ENCODE measurements at regions not wholly inside any gene's neighbourhood (a gene's known extent, or its start where the extent isn't known, plus 50 kb on each side); places are given as distances from the start of the nearest gene placed in this dataset.

DNA sequence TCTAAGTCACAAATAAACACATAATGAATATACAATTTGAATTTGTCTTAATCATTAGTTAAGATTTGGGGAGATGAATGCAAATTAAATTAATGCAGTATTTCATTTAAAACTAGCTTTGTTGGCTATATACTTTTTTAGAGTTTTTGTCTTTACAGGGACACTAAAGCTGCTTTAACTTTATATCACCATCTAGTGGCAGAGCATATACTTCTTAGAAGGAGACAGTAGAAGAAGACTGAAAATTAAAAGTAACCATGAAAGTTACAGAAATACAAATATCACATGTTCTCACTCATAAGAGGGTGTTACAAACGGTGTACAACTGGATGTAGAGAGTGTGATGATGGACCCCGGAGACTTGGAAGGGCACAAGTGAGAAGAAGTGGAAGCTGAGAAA is 268.3 kb upstream of the NETO1 start:
- TF ChIP-seq, protein P1, sequence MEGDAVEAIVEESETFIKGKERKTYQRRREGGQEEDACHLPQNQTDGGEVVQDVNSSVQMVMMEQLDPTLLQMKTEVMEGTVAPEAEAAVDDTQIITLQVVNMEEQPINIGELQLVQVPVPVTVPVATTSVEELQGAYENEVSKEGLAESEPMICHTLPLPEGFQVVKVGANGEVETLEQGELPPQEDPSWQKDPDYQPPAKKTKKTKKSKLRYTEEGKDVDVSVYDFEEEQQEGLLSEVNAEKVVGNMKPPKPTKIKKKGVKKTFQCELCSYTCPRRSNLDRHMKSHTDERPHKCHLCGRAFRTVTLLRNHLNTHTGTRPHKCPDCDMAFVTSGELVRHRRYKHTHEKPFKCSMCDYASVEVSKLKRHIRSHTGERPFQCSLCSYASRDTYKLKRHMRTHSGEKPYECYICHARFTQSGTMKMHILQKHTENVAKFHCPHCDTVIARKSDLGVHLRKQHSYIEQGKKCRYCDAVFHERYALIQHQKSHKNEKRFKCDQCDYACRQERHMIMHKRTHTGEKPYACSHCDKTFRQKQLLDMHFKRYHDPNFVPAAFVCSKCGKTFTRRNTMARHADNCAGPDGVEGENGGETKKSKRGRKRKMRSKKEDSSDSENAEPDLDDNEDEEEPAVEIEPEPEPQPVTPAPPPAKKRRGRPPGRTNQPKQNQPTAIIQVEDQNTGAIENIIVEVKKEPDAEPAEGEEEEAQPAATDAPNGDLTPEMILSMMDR (conservative IDR thresholded peaks at IDR 0.05; ENCODE audit: low read depth): peak; percentile 44
- no peak overlapping the region for H3K27ac ChIP-seq
- ChIA-PET POLR2A (ENCODE audit: low non-redundant PET) (no interaction called here), CTCF (interaction anchor here (0.6 to 1.2 kb wide), 6 partner anchors 10 to 810 kb away, joined by 3 to 6 read pairs (median 3); no protein-coding TSS in a partner anchor)
- peak; percentile 13 for DNase-seq (ENCODE audit: low spot score)

DNA sequence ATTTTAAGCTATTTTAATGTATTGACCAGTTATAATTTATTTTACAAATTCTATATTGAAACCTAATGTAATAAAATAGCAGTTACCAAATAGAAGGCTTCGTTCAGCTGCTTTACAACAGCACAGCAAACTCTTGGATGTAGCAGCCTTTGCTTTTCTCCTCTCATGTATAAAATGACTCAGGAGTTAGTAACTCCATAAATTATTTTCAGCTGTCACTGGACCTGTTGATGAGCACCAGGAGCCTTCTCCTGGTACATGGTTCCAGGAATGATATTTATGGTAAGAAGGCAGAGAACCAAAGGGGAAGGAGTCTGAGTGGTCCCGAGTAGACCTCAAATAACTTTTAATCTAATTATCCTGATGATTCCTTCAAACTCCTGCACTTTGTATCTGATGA is 256.4 kb upstream of the NETO1 start:
- CTCF ChIA-PET: interaction anchor here (0.5 to 0.7 kb wide), 2 partner anchors 71 to 191 kb away, joined by 3 read pairs; no protein-coding TSS in a partner anchor
- TF ChIP-seq, protein P1 (conservative IDR thresholded peaks at IDR 0.05; ENCODE audit: low read depth): no peak
- H3K27ac ChIP-seq: no peak overlapping the region
- POLR2A ChIA-PET (ENCODE audit: low non-redundant PET): no interaction called here
- no peak for DNase-seq (ENCODE audit: low spot score)

DNA sequence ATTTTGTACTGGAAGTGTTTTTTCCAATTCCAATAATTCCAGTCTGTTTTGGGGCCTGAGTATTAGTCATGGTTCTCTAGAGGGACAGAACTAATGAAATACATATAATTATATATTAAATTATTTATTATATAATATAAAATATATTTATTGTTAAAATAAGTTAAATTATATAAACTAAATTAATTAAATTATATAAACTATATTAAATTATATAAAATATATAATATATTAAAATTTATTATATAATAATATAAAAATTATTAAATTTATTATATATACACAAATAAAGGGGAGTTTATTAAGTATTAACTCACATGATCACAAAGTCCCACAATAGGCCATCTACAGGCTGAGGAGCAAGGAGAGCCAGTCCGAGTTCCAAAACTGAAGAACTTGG is 253.4 kb upstream of the NETO1 start:
- CTCF ChIA-PET: no interaction called here
- H3K27ac ChIP-seq: no peak overlapping the region
- DNase-seq (ENCODE audit: low spot score): no peak
- TF ChIP-seq, protein P1 (conservative IDR thresholded peaks at IDR 0.05; ENCODE audit: low read depth): no peak
- POLR2A ChIA-PET (ENCODE audit: low non-redundant PET): no interaction called here

DNA sequence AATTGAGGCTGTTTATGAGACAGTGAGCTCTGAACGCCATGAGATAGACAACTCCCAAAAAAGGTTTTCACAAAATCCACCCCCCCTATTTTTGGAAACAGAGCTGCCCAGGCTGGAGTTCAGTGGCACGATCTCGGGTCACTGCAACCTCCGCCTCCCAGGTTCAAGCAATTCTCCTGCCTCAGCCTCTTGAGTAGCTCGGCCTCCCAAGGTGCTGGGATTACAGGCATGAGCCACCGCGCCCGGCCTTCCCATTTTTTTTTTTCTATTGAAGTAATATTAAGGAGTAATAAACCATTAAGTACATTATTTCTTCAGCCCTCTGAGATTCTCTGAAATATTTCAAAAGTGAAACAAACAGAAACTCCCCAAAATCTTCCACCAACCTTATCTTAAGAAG is 252.8 kb upstream of the NETO1 start:
- CTCF ChIA-PET: no interaction called here
- POLR2A ChIA-PET (ENCODE audit: low non-redundant PET): no interaction called here
- TF ChIP-seq, protein P1 (conservative IDR thresholded peaks at IDR 0.05; ENCODE audit: low read depth): no peak
- H3K27ac ChIP-seq: no peak overlapping the region
- DNase-seq (ENCODE audit: low spot score): no peak

DNA sequence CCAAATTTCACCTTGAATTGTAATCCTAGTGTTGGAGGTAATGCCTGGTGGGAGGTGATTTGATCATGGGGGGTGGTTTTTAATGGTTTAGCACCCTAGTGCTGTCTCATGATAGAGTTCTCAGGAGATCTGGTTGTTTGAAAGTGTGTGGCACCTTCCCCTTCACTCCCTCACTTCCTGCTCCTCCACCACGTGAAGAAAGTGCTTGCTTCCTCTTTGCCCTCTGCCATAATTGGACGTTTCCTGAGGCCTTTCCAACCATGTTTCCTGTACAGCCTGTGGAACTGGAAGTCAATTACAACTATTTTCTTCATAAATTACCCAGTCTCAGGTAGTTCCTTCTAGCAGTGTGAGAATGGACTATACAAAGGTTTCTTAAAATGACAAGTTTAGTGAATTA is 251.8 kb upstream of the NETO1 start:
- TF ChIP-seq, protein P1 (conservative IDR thresholded peaks at IDR 0.05; ENCODE audit: low read depth): no peak
- CTCF ChIA-PET: no interaction called here
- H3K27ac ChIP-seq: no peak overlapping the region
- DNase-seq (ENCODE audit: low spot score): no peak
- POLR2A ChIA-PET (ENCODE audit: low non-redundant PET): no interaction called here

DNA sequence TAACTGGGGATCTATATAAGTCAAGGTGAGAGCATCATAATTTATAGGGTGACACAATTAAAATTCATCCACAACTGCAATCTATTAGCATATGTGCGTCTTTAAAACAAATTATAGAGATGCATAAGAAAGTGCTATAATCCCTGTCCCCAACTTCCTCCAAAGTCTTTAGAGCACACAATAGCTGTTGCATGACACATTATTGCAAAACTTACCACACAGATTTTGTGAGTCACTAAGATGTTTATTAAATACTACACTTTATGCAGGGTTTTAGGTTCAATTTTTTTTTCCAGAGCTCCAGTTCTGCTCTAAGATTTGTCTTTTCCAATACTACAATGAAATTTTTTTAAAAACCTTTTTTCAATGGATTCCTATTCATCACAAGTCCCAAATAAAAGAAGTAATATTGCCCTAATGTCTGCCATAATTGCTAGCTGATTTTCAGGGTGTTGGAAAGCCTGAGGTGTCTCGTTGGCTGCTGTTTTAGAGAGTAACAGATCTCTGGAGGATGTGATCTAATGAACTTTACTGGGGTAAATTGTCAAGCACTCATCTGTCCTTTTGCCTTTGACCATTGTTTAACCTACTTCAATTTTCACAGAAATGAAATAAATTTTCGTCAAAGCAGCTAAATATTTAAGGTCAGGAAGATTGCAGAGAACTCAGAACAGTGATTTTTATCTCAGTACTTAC is 250.5 kb upstream of the NETO1 start:
- peak; percentile 6 for DNase-seq (ENCODE audit: low spot score)
- ChIA-PET CTCF (no interaction called here), POLR2A (ENCODE audit: low non-redundant PET) (no interaction called here)
- TF ChIP-seq, protein P1 (conservative IDR thresholded peaks at IDR 0.05; ENCODE audit: low read depth): no peak
- H3K27ac ChIP-seq: no peak overlapping the region

Data from RWPE1 (cell line).